ENCODE measurements at regions not wholly inside any gene's neighbourhood (a gene's known extent, or its start where the extent isn't known, plus 50 kb on each side); places are given as distances from the start of the nearest gene placed in this dataset.
"Not testable (repeated sequence)": the region's sequence is repeated elsewhere in the genome, so short reads cannot be mapped to it uniquely, and the experiment has no call there.

- not testable (repeated sequence) for TF ChIP-seq POLR2AphosphoS5, CTCF, POLR2A, EP300 (IDR thresholded peaks at IDR 0.05)
Measured at GRCh38 chr14:105668021-105668420, 141.6 kb downstream of the TMEM121 start.

Measured in stomach (tissue), 4 donors.